Lower leg skin (tissue), 3 donors: ENCODE measurements at regions not wholly inside any gene's neighbourhood (a gene's known extent, or its start where the extent isn't known, plus 50 kb on each side); places are given as distances from the start of the nearest gene placed in this dataset.

Experiments
- POLR2A ChIP-seq, 2 donors: fragments of 450-650 bp; IDR thresholded peaks; one replicate each; pipeline ENCODE4 v1.6.1; 2016 to 2017; ENCODE audit warnings: antibody characterized with exemption in 2 of 2, mild to moderate bottlenecking in 1 of 2, moderate library complexity in 1 of 2
- TF ChIP-seq, protein P1 (sequence below), 3 donors: fragments of 450-650 bp; IDR thresholded peaks; one replicate each; pipeline ENCODE4 v1.5.1; 2016; ENCODE audit warnings: antibody characterized with exemption in 3 of 3, mild to moderate bottlenecking in 3 of 3, moderate library complexity in 2 of 3

DNA sequence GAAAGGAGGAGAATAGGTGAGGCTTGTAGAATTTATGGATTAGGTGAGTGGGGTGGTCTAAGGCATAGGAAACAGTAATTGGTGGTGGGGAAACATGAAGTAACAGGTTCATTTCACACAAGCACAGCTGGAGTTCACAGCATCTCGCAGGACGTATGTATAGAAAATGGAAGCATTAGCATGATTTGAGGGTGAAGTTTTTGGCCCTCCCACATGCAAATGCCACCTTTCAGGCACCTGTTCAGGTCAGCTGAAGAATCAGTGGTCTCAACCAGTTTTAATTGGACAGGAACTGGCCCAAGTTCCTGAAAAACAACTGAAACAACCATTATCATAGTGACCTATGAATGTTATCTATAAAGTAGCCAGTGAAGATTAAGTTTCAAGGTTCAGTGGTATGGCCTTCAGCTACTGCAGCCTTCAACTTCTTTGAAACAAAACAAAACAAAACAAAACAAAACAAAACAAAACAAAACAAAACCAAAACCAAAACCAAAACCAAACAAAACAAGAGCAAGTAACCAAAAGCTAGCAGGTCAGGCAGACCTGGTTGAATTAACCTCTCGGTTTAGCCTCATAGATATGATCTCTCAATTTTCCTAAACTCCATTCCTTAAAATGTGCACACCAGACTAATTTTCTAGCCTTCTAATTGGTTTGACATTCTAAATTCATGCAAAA lies 102.1 kb upstream of the SPHKAP start:
- TF ChIP-seq, protein P1, sequence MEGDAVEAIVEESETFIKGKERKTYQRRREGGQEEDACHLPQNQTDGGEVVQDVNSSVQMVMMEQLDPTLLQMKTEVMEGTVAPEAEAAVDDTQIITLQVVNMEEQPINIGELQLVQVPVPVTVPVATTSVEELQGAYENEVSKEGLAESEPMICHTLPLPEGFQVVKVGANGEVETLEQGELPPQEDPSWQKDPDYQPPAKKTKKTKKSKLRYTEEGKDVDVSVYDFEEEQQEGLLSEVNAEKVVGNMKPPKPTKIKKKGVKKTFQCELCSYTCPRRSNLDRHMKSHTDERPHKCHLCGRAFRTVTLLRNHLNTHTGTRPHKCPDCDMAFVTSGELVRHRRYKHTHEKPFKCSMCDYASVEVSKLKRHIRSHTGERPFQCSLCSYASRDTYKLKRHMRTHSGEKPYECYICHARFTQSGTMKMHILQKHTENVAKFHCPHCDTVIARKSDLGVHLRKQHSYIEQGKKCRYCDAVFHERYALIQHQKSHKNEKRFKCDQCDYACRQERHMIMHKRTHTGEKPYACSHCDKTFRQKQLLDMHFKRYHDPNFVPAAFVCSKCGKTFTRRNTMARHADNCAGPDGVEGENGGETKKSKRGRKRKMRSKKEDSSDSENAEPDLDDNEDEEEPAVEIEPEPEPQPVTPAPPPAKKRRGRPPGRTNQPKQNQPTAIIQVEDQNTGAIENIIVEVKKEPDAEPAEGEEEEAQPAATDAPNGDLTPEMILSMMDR (IDR thresholded peaks at IDR 0.05), result no peak
- TF ChIP-seq POLR2A (IDR thresholded peaks at IDR 0.05), result no peak
